IMR-90 (cell line): ENCODE measurements at regions not wholly inside any gene's neighbourhood (a gene's known extent, or its start where the extent isn't known, plus 50 kb on each side); places are given as distances from the start of the nearest gene placed in this dataset.

Experiments
- ATAC-seq: fragments of 200-7000 bp; cut with Tn5 transposase; 2 replicates; pipeline ENCODE4 v1.9.1; 2020; ENCODE audit warnings: low read depth, mild to moderate bottlenecking, moderate library complexity
- BruUV-seq: library from RNA; stranded (reverse); fragments of 400-500 nt; replicated peaks from 2 replicates; lab custom pipeline; 2021; lab: Mats Ljungman, UMichigan
- CTCF ChIA-PET: fragments of 300-600 bp; formaldehyde crosslinking; extraction: SDS; loops from one replicate; lab custom pipeline; 2021; ENCODE audit warnings: antibody characterized with exemption; lab: Yijun Ruan, JAX
- POLR2A ChIA-PET: fragments of 300-600 bp; sonication (Branson Sonifier 250); formaldehyde crosslinking; loops from one replicate; lab custom pipeline; 2022; ENCODE audit warnings: antibody characterized with exemption; ENCODE audit not compliant: unreplicated experiment; lab: Charles Lee
- DNase-seq: peaks from one replicate; pipeline ENCODE4 v3.0.0; 2013
- H2AFZ ChIP-seq: replicated peaks from 2 replicates; pipeline ENCODE3; 2013; ENCODE audit warnings: low read length, mild to moderate bottlenecking; ENCODE audit not compliant: poor library complexity
- H2AK5ac ChIP-seq: 2 replicates; pipeline ENCODE4 v1.6.1; 2013; ENCODE audit warnings: low read depth, low read length, inconsistent platforms
- H2AK9ac ChIP-seq: replicated peaks from 2 replicates; pipeline ENCODE3; 2013; ENCODE audit warnings: mild to moderate bottlenecking, low read depth, low read length, moderate library complexity; ENCODE audit not compliant: poor library complexity
- H2BK120ac ChIP-seq: 2 replicates; pipeline ENCODE4 v1.6.1; 2013; ENCODE audit warnings: low read depth, low read length, inconsistent platforms
- H2BK15ac ChIP-seq: 3 replicates; pipeline ENCODE4 v1.6.1; 2013; ENCODE audit warnings: low read depth, low read length, inconsistent platforms
- H2BK20ac ChIP-seq: 2 replicates; pipeline ENCODE4 v1.6.1; 2013; ENCODE audit warnings: low read depth, mild to moderate bottlenecking, inconsistent platforms, low read length, moderate library complexity
- H2BK5ac ChIP-seq: 2 replicates; pipeline ENCODE4 v1.6.1; 2013; ENCODE audit warnings: mild to moderate bottlenecking, low read depth, low read length, inconsistent platforms; ENCODE audit not compliant: poor library complexity, severe bottlenecking
- H3K14ac ChIP-seq: replicated peaks from 2 replicates; pipeline ENCODE4 v1.6.1; 2013; ENCODE audit warnings: low read depth, low read length, inconsistent platforms
- H3K18ac ChIP-seq: 2 replicates; pipeline ENCODE4 v1.6.1; 2013; ENCODE audit warnings: low read depth, low read length, control low read depth
- H3K23ac ChIP-seq: 2 replicates; pipeline ENCODE4 v1.6.1; 2013; ENCODE audit warnings: low read depth, low read length, inconsistent platforms
- H3K27ac ChIP-seq: 2 replicates; pipeline ENCODE4 v1.5.1; 2013; ENCODE audit warnings: mild to moderate bottlenecking, control low read depth, low read length; ENCODE audit not compliant: insufficient read depth
- H3K27me3 ChIP-seq: 2 replicates; pipeline ENCODE4 v1.6.1; 2013; ENCODE audit warnings: low read length; ENCODE audit not compliant: control insufficient read depth, insufficient read depth
- H3K36me3 ChIP-seq: 2 replicates; pipeline ENCODE4 v1.6.1; 2013; ENCODE audit warnings: low read length, mixed read lengths; ENCODE audit not compliant: control insufficient read depth, insufficient read depth
- H3K4ac ChIP-seq: 2 replicates; pipeline ENCODE4 v1.6.1; 2013; ENCODE audit warnings: low read depth, low read length, inconsistent platforms
- H3K4me1 ChIP-seq: 2 replicates; pipeline ENCODE4 v1.6.1; 2013; ENCODE audit warnings: low read length, mixed read lengths; ENCODE audit not compliant: control insufficient read depth, insufficient read depth
- H3K4me2 ChIP-seq: 2 replicates; pipeline ENCODE4 v1.6.1; 2013; ENCODE audit warnings: low read depth, mild to moderate bottlenecking, control low read depth, low read length, moderate library complexity
- H3K4me3 ChIP-seq: 2 replicates; pipeline ENCODE4 v1.5.1; 2013; ENCODE audit warnings: low read depth, mild to moderate bottlenecking, control low read depth, low read length, moderate library complexity; ENCODE audit not compliant: insufficient read depth
- H3K56ac ChIP-seq: 2 replicates; pipeline ENCODE4 v1.6.1; 2013; ENCODE audit warnings: low read length, inconsistent platforms; ENCODE audit not compliant: insufficient read depth; ENCODE audit errors: extremely low read depth
- H3K79me1 ChIP-seq, 2 experiments: 2 replicates each; pipeline ENCODE4 v1.6.1; 2013; ENCODE audit warnings: low read length in 2 of 2, inconsistent platforms in 1 of 2, low read depth in 1 of 2
- H3K9ac ChIP-seq: 2 replicates; pipeline ENCODE4 v1.6.1; 2013; ENCODE audit warnings: low read depth, low read length, control low read depth
- H3K9me1 ChIP-seq: 2 replicates; pipeline ENCODE4 v1.6.1; 2013; ENCODE audit warnings: low read length, inconsistent platforms; ENCODE audit not compliant: insufficient read depth
- H3K9me3 ChIP-seq: 2 replicates; pipeline ENCODE4 v1.6.1; 2013; ENCODE audit warnings: low read length; ENCODE audit not compliant: control insufficient read depth, insufficient read depth
- H4K20me1 ChIP-seq: 2 replicates; pipeline ENCODE4 v1.6.1; 2013; ENCODE audit warnings: low read length, inconsistent platforms; ENCODE audit not compliant: insufficient read depth
- H4K5ac ChIP-seq: 2 replicates; pipeline ENCODE4 v1.6.1; 2013; ENCODE audit warnings: mild to moderate bottlenecking, low read depth, low read length, control low read depth
- H4K8ac ChIP-seq, 2 experiments: 2 replicates each; pipeline ENCODE4 v1.6.1; 2013; ENCODE audit warnings: low read depth in 2 of 2, low read length in 2 of 2, control low read depth in 1 of 2, inconsistent platforms in 1 of 2
- H4K91ac ChIP-seq: 2 replicates; pipeline ENCODE4 v1.6.1; 2013; ENCODE audit warnings: low read depth, low read length, inconsistent platforms; ENCODE audit not compliant: insufficient read depth
- POLR2A ChIP-seq: IDR thresholded peaks from 2 replicates; pipeline ENCODE4 v1.6.1; 2012; ENCODE audit warnings: mild to moderate bottlenecking, low read depth, low read length
- RCOR1 ChIP-seq: IDR thresholded peaks from 2 replicates; pipeline ENCODE4 v1.6.1; 2012; ENCODE audit warnings: mild to moderate bottlenecking, low read length, improper control_type of control experiment; ENCODE audit not compliant: insufficient replicate concordance
- WGBS, 2 experiments: methylation state at CpG; one replicate each; pipeline versions ENCODE4 v1.1.5 to v1.1.7; 2013; ENCODE audit warnings: missing lambda C conversion rate in 2 of 2; ENCODE audit not compliant: insufficient read length in 1 of 2; ENCODE audit errors: extremely low coverage in 2 of 2; 5-methylcytosine and 5-hydroxymethylcytosine counted together
- dilution Hi-C: fragments of 300-500 bp; cut with HindIII; formaldehyde crosslinking; loops from one replicate; pipeline ENCODE4 v1.14.3; 2018; ENCODE audit warnings: low sequenced_read_pairs; ENCODE audit not compliant: unreplicated experiment
- in situ Hi-C: fragments of 300-500 bp; cut with MboI; formaldehyde crosslinking; loops from 3 replicates; pipeline ENCODE4 v1.14.3; 2019; ENCODE audit warnings: low sequenced_read_pairs, inconsistent platforms, mixed read lengths
- intact Hi-C: fragments of 100-400 bp; cut with micrococcal nuclease; formaldehyde crosslinking; loops from 2 replicates; pipeline ENCODE4 v1.10.0; 2022

DNA sequence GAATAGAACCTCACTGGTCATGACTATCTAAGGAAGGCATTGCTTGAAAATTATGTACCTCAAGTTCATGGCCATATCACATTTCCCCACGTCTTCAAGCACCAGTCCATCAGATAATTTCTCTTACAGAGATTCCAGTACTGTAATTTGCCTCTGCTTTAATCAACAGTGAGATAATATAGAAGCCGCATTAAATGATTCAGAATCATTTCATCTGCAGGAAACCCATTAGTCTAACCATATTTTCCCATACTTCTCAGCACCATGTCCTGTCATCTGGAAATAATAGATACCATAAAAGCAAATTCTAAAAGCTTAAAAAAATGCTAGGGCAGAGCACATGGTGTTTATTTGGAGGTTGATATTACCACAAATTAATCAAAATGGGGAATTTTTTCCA is 310.3 kb upstream of the SLIT2 start:
- Histone ChIP-seq H2AK9ac (no peak overlapping the region), H3K79me1 (no peaks in the 10 kb centered on the region), H3K4me3 (no peak overlapping the region), H2AK5ac (no peak overlapping the region), H3K4me2 (no peak overlapping the region), H3K4ac (no peak overlapping the region), H3K27me3 (peaks cover 12% of the 10 kb centered on the region), H4K91ac (no peak overlapping the region), H3K9ac (no peak overlapping the region), H3K18ac (no peak overlapping the region), H4K8ac (no peak overlapping the region), H2BK5ac (no peak overlapping the region), H3K4me1 (peaks cover 6% of the 10 kb centered on the region), H3K36me3 (no peaks in the 10 kb centered on the region), H4K5ac (no peak overlapping the region), H3K14ac (no peak overlapping the region), H2BK15ac (no peak overlapping the region), H3K56ac (no peak overlapping the region), H3K9me1 (no peaks in the 10 kb centered on the region), H4K20me1 (no peaks in the 10 kb centered on the region), H2BK120ac (no peak overlapping the region), H3K23ac (no peak overlapping the region), H3K27ac (no peak overlapping the region), H3K9me3 (no peaks in the 10 kb centered on the region), H2BK20ac (no peak overlapping the region), H2AFZ (no peak overlapping the region)
- POLR2A ChIA-PET, result no interaction called here
- TF ChIP-seq RCOR1 (no peak), POLR2A (no peak)
- 17% methylated on average over 1 of the region's 2 CpGs; no CpG with 5 or more reads in 1 of the 2 experiments for WGBS, 2 experiments
- ATAC-seq, result no peak
- dilution Hi-C loops (no loop called here), intact Hi-C loops (no loop called here), in situ Hi-C loops (no loop called here)
- DNase-seq, result no peak
- no TSS peak for BruUV-seq
- CTCF ChIA-PET, result no interaction called here
